ENCODE measurements at regions not wholly inside any gene's neighbourhood (a gene's known extent, or its start where the extent isn't known, plus 50 kb on each side); places are given as distances from the start of the nearest gene placed in this dataset.

GRCh38 chr6:81169166-81169565 lies 583.3 kb downstream of the TENT5A start:
- TF ChIP-seq CTCF (IDR thresholded peaks at IDR 0.05; ENCODE audit: low read depth, low read length, missing control alignments) = no peak
- DNase-seq (ENCODE audit: low read depth) = peak; percentile 16
- H3K4me3 ChIP-seq (ENCODE audit: low read depth, low read length) = no peak overlapping the region
- in situ Hi-C loops (cut with HindIII; ENCODE audit: low sequenced_read_pairs) = no loop called here

- TF ChIP-seq CTCF (IDR thresholded peaks at IDR 0.05; ENCODE audit: low read depth, low read length, missing control alignments) = no peak
- DNase-seq (ENCODE audit: low read depth) = peak; percentile 74
- no peak overlapping the region for H3K4me3 ChIP-seq (ENCODE audit: low read depth, low read length)
- in situ Hi-C loops (cut with HindIII; ENCODE audit: low sequenced_read_pairs) = no loop called here
Observed at GRCh38 chr6:81166770-81167169, 585.7 kb downstream of the TENT5A start.

GRCh38 chr6:81158956-81159355 lies 593.5 kb downstream of the TENT5A start:
- no peak for DNase-seq (ENCODE audit: low read depth)
- H3K4me3 ChIP-seq (ENCODE audit: low read depth, low read length) = no peak overlapping the region
- in situ Hi-C loops (cut with HindIII; ENCODE audit: low sequenced_read_pairs) = no loop called here
- TF ChIP-seq CTCF (IDR thresholded peaks at IDR 0.05; ENCODE audit: low read depth, low read length, missing control alignments) = no peak

GRCh38 chr6:81148751-81149150 lies 603.7 kb downstream of the TENT5A start:
- DNase-seq (ENCODE audit: low read depth) = peak; percentile 26
- no peak overlapping the region for H3K4me3 ChIP-seq (ENCODE audit: low read depth, low read length)
- in situ Hi-C loops (cut with HindIII; ENCODE audit: low sequenced_read_pairs) = no loop called here
- no peak for TF ChIP-seq CTCF (IDR thresholded peaks at IDR 0.05; ENCODE audit: low read depth, low read length, missing control alignments)

GRCh38 chr6:81145506-81145905 lies 607.0 kb downstream of the TENT5A start:
- in situ Hi-C loops (cut with HindIII; ENCODE audit: low sequenced_read_pairs) = no loop called here
- no peak for DNase-seq (ENCODE audit: low read depth)
- TF ChIP-seq CTCF (IDR thresholded peaks at IDR 0.05; ENCODE audit: low read depth, low read length, missing control alignments) = no peak
- H3K4me3 ChIP-seq (ENCODE audit: low read depth, low read length) = no peak overlapping the region

GRCh38 chr6:81144346-81144745 lies 608.1 kb downstream of the TENT5A start:
- no peak for TF ChIP-seq CTCF (IDR thresholded peaks at IDR 0.05; ENCODE audit: low read depth, low read length, missing control alignments)
- no peak overlapping the region for H3K4me3 ChIP-seq (ENCODE audit: low read depth, low read length)
- no peak for DNase-seq (ENCODE audit: low read depth)
- in situ Hi-C loops (cut with HindIII; ENCODE audit: low sequenced_read_pairs) = no loop called here

GRCh38 chr6:81138236-81138635 lies 614.2 kb downstream of the TENT5A start:
- no peak for DNase-seq (ENCODE audit: low read depth)
- in situ Hi-C loops (cut with HindIII; ENCODE audit: low sequenced_read_pairs) = no loop called here

More at GRCh38 chr6:81138236-81138635, 614.2 kb downstream of the TENT5A start:
- no peak for TF ChIP-seq CTCF (IDR thresholded peaks at IDR 0.05; ENCODE audit: low read depth, low read length, missing control alignments)
- no peak overlapping the region for H3K4me3 ChIP-seq (ENCODE audit: low read depth, low read length)
